ENCODE measurements at regions not wholly inside any gene's neighbourhood (a gene's known extent, or its start where the extent isn't known, plus 50 kb on each side); places are given as distances from the start of the nearest gene placed in this dataset.

DNA sequence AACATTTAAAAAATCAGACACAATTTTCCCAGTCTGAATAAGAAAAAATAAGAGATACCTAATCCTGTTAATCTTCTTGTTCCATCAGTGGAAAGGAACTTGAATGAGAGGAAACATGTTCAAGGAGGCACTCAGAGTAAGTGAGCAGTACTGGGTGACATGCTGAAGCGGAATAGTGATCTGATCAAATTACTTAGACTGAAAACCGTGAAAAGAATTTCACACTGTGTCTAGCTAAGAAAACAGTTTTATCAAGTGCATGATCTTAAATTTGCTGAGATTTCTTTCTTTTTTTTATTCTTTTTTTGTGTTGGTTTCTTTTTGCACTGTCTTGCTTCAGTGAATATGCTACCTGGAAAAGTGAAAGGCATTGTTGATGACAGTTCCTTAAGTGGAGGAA, 249.5 kb upstream of the SLC10A2 start (continued):
- no peak for TF ChIP-seq CHD1 (IDR thresholded peaks at IDR 0.05; ENCODE audit: low read depth, low read length)

DNA sequence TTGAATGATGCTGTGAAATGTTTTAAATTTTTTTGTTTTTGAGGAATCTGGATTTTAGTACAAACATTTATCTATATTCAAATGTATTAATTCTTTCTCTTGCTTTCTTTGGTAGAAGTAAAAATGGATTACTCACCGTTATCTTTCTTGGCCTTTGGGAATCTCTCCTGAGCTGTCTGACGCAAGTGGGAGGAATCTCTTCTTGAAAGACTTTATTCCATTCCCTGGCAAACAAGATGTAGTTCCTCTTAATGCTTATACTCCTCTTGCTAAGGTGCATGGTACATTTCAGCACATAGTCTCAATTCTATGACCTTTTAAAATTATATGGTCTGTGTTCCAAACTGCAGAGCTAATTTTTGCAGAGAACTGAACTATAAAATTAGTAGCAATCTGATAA, 246.2 kb upstream of the SLC10A2 start:
- Histone ChIP-seq H3K79me2 (ENCODE audit: control insufficient read depth in 1 of 2, insufficient read depth in 2 of 2, low read length in 2 of 2) (no peaks in the 10 kb centered on the region), H3K23ac (ENCODE audit: insufficient read length) (no peak overlapping the region)
- 97% methylated on average over 2 of the region's 2 CpGs; no CpG with 5 or more reads in 1 of the 2 experiments for WGBS, 2 experiments (ENCODE audit: extremely low coverage in 1 of 2, insufficient coverage in 1 of 2, insufficient read length in 1 of 2, insufficient replicate concordance in 2 of 2, low coverage in 1 of 2, low lambda C conversion rate in 2 of 2, missing lambda C conversion rate in 1 of 2)
- TF ChIP-seq PHF8 (conservative IDR thresholded peaks at IDR 0.05; ENCODE audit: low read depth, low read length) (no peak), POLR2A (IDR thresholded peaks at IDR 0.05; ENCODE audit: control extremely low read depth in 1 of 2, low read depth in 2 of 2, low read length in 2 of 2) (no peak), EGR1 (IDR thresholded peaks at IDR 0.05; ENCODE audit: borderline replicate concordance, low read depth, low read length) (no peak), CBX8 (IDR thresholded peaks at IDR 0.05; ENCODE audit: borderline replicate concordance, low read depth, low read length) (no peak), TCF12 (IDR thresholded peaks at IDR 0.05; ENCODE audit: low read depth, low read length) (no peak), EP300 (IDR thresholded peaks at IDR 0.05; ENCODE audit: borderline replicate concordance in 1 of 2, low read depth in 2 of 2, low read length in 2 of 2) (no peak), FOSL1 (IDR thresholded peaks at IDR 0.05; ENCODE audit: insufficient read depth, low read depth, low read length) (no peak)

More for the DNA sequence above, 246.2 kb upstream of the SLC10A2 start:
- Histone ChIP-seq H3K9ac (replicated peaks in 1 of 4; ENCODE audit: extremely low read depth in 1 of 4, low read depth in 3 of 4, low read length in 3 of 4) (no peak overlapping the region), H3K4me3 (ENCODE audit: extremely low read depth in 1 of 4, insufficient read depth in 2 of 4, low read depth in 3 of 4, low read length in 4 of 4) (no peak overlapping the region), H2BK5ac (ENCODE audit: low read depth, low read length) (no peak overlapping the region), H4K20me1 (replicated peaks in 1 of 2; ENCODE audit: control insufficient read depth in 1 of 2, insufficient read depth in 2 of 2, low read length in 2 of 2) (no peaks in the 10 kb centered on the region), H3K14ac (ENCODE audit: insufficient read length) (no peak overlapping the region), H2BK15ac (ENCODE audit: low read length) (no peak overlapping the region), H2AK5ac (ENCODE audit: low read depth, low read length) (no peak overlapping the region), H3K4ac (replicated peaks; ENCODE audit: insufficient read length, low read depth, low read length) (no peak overlapping the region), H2AFZ (ENCODE audit: low read length) (no peak overlapping the region), H3K4me2 (ENCODE audit: insufficient read depth in 1 of 2, low read depth in 2 of 2, low read length in 2 of 2) (no peak overlapping the region), H3K56ac (replicated peaks; ENCODE audit: insufficient read length, low read depth, low read length) (no peak overlapping the region), H3K36me3 (ENCODE audit: control insufficient read depth in 2 of 4, insufficient read depth in 4 of 4, low read length in 3 of 4) (no peaks in the 10 kb centered on the region), H3K23me2 (ENCODE audit: low read depth, low read length) (no peaks in the 10 kb centered on the region), H2BK20ac (ENCODE audit: low read length) (no peak overlapping the region), H2BK120ac (replicated peaks; ENCODE audit: low read depth, low read length) (no peak overlapping the region), H3K27ac (ENCODE audit: low read depth, low read length) (no peak overlapping the region), H3K18ac (ENCODE audit: extremely low read depth, low read length) (no peak overlapping the region; the same call in 1 of the 2 replicates), H3K79me1 (ENCODE audit: low read depth, low read length) (no peaks in the 10 kb centered on the region), H4K91ac (replicated peaks; ENCODE audit: insufficient read length, low read length) (no peak overlapping the region), H3K4me1 (replicated peaks in 1 of 4; ENCODE audit: control insufficient read depth in 3 of 4, insufficient read depth in 4 of 4, low read length in 3 of 4) (no peaks in the 10 kb centered on the region), H4K8ac (ENCODE audit: extremely low read depth, insufficient read depth, low read length) (no peak overlapping the region), H4K5ac (ENCODE audit: insufficient read length, low read depth, low read length) (no peak overlapping the region), H3K9me3 (ENCODE audit: insufficient read depth in 2 of 2, low read depth in 1 of 2, low read length in 1 of 2) (no peaks in the 10 kb centered on the region), H3K27me3 (replicated peaks in 1 of 4; ENCODE audit: control insufficient read depth in 3 of 4, extremely low read depth in 1 of 4, insufficient read depth in 3 of 4, low read length in 3 of 4) (no peaks in the 10 kb centered on the region), H2BK12ac (ENCODE audit: low read depth, low read length) (no peak overlapping the region)
- FAIRE-seq: no peak
- CTCF ChIA-PET (ENCODE audit: partially characterized antibody): interaction anchor here (0.6 kb wide), 1 partner anchor 12 kb away, joined by 3 read pairs; no protein-coding TSS in a partner anchor
- POLR2A ChIA-PET (ENCODE audit: partially characterized antibody): no interaction called here
- no peak for DNase-seq (ENCODE audit: low read depth in 1 of 2, low spot score in 2 of 2)
